ENCODE measurements at regions not wholly inside any gene's neighbourhood (a gene's known extent, or its start where the extent isn't known, plus 50 kb on each side); places are given as distances from the start of the nearest gene placed in this dataset.

DNA sequence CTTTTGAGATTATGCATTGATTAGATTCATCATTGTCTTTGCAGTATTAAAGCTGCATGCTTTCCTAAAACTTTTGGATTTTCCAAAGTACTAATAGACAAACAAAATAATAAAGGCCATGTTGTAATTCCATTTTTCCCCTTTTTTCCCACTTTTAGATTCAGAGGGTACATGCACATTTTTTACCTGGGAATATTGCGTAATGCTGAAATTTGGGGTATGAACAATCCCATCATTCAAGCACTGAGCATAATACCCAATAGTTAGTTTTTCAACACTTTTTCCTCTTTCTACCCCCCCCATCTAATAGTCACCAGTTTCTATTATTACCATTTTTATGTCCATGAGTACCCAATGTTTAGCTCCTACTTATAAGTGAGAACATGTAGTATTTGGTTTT lies 1863.6 kb downstream of the STIM2 start:
- TF ChIP-seq, protein P1, sequence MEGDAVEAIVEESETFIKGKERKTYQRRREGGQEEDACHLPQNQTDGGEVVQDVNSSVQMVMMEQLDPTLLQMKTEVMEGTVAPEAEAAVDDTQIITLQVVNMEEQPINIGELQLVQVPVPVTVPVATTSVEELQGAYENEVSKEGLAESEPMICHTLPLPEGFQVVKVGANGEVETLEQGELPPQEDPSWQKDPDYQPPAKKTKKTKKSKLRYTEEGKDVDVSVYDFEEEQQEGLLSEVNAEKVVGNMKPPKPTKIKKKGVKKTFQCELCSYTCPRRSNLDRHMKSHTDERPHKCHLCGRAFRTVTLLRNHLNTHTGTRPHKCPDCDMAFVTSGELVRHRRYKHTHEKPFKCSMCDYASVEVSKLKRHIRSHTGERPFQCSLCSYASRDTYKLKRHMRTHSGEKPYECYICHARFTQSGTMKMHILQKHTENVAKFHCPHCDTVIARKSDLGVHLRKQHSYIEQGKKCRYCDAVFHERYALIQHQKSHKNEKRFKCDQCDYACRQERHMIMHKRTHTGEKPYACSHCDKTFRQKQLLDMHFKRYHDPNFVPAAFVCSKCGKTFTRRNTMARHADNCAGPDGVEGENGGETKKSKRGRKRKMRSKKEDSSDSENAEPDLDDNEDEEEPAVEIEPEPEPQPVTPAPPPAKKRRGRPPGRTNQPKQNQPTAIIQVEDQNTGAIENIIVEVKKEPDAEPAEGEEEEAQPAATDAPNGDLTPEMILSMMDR (IDR thresholded peaks at IDR 0.05) = no peak
- TF ChIP-seq POLR2AphosphoS5 (IDR thresholded peaks at IDR 0.05) = no peak
